Motor neuron (in vitro differentiated cells): ENCODE measurements at regions not wholly inside any gene's neighbourhood (a gene's known extent, or its start where the extent isn't known, plus 50 kb on each side); places are given as distances from the start of the nearest gene placed in this dataset.

Experiments used
- ATAC-seq, 8 experiments: fragments of 200-7000 bp; cut with Tn5 transposase; replicated peaks in 6 of 8; 2 replicates each; pipeline ENCODE4 v1.8.0; 2021; ENCODE audit warnings: mild to moderate bottlenecking in 8 of 8, moderate library complexity in 8 of 8
- H3K27ac ChIP-seq, 2 donors: fragments of 250-450 bp; sonication (Bioruptor Pico); 2 replicates each; pipeline ENCODE4 v1.9.0; 2021; ENCODE audit warnings: antibody characterized with exemption in 2 of 2, mild to moderate bottlenecking in 2 of 2, moderate library complexity in 1 of 2
- H3K4me1 ChIP-seq, 2 donors: fragments of 250-450 bp; sonication (Bioruptor Pico); replicated peaks in 1 of 2; 2 replicates each; pipeline ENCODE4 v1.6.1; 2021; ENCODE audit warnings: antibody characterized with exemption in 2 of 2, mild to moderate bottlenecking in 2 of 2, moderate library complexity in 1 of 2
- H3K4me3 ChIP-seq, 5 donors: fragments of 250-450 bp; sonication (Bioruptor Pico); 2 replicates each; pipeline ENCODE4 v1.9.0; 2021; ENCODE audit warnings: antibody characterized with exemption in 5 of 5, mild to moderate bottlenecking in 5 of 5, moderate library complexity in 4 of 5
- WGBS, 10 experiments: fragments of 450-650 bp; shearing (Covaris generic); methylation state at CpG; one replicate each; pipeline ENCODE4 v1.0.0; 2022; 5-methylcytosine and 5-hydroxymethylcytosine counted together
- in situ Hi-C, 9 experiments: fragments of 400-800 bp; cut with MboI; loops; one replicate each; pipeline ENCODE4 v1.15.0; 2021; ENCODE audit warnings: low sequenced_read_pairs in 9 of 9, low pct_unique_long_range_greater_than_20kb in 2 of 9; ENCODE audit not compliant: unreplicated experiment in 9 of 9

GRCh38 chr2:198591586-198591985 is 787.2 kb downstream of the PLCL1 start:
- Histone ChIP-seq H3K4me3 (no peak overlapping the region), H3K4me1 (no peaks in the 10 kb centered on the region), H3K27ac (no peak overlapping the region)
- WGBS, 10 experiments = 54 to 100% (median 86%) methylated on average over 2 to 3 of the region's 3 CpGs; no CpG with 5 or more reads in 1 of the 10 experiments
- ATAC-seq = no peak
- in situ Hi-C loops = no loop called here

- Histone ChIP-seq H3K27ac (no peak overlapping the region), H3K4me3 (no peak overlapping the region), H3K4me1 (no peaks in the 10 kb centered on the region)
- ATAC-seq = peak in 3 of 8 experiments; percentile 74 to 81 (median 79)
- WGBS, 10 experiments = 0 to 100% (median 52%) methylated on average over 1 to 6 of the region's 7 CpGs; no CpG with 5 or more reads in 2 of the 10 experiments
- in situ Hi-C loops = no loop called here
These were observed 783.3 kb downstream of the PLCL1 start for GRCh38 chr2:198587741-198588140.

GRCh38 chr2:198587240-198587639 is 782.8 kb downstream of the PLCL1 start:
- H3K4me1 ChIP-seq = no peaks in the 10 kb centered on the region
- in situ Hi-C loops = no loop called here
- H3K4me3 ChIP-seq = no peak overlapping the region
- peak in 3 of 8 experiments; percentile 82 to 93 (median 83) for ATAC-seq
- 0 to 100% (median 75%) methylated on average over 1 to 7 of the region's 7 CpGs; no CpG with 5 or more reads in 2 of the 10 experiments for WGBS, 10 experiments
- H3K27ac ChIP-seq = no peak overlapping the region

GRCh38 chr2:198571393-198571792 is 767.0 kb downstream of the PLCL1 start:
- Histone ChIP-seq H3K4me1 (no peaks in the 10 kb centered on the region), H3K4me3 (no peak overlapping the region), H3K27ac (no peak overlapping the region)
- ATAC-seq = peak in 2 of 8 experiments; percentile 52 to 82
- in situ Hi-C loops = no loop called here
- 0 to 84% (median 46%) methylated on average over 1 to 4 of the region's 4 CpGs; no CpG with 5 or more reads in 2 of the 10 experiments for WGBS, 10 experiments

- Histone ChIP-seq H3K27ac (no peak overlapping the region), H3K4me1 (no peaks in the 10 kb centered on the region), H3K4me3 (no peak overlapping the region)
- no peak for ATAC-seq
- WGBS, 10 experiments = 0 to 100% (median 80%) methylated on average over 1 to 2 of the region's 2 CpGs; no CpG with 5 or more reads in 1 of the 10 experiments
- in situ Hi-C loops = no loop called here
These were observed 753.8 kb downstream of the PLCL1 start for GRCh38 chr2:198558176-198558575.

- 0 to 60% (median 25%) methylated on average over 1 to 2 of the region's 2 CpGs; no CpG with 5 or more reads in 1 of the 10 experiments for WGBS, 10 experiments
- ATAC-seq = peak in 4 of 8 experiments; percentile 29 to 86 (median 56)
- in situ Hi-C loops = no loop called here
These were observed 741.7 kb downstream of the PLCL1 start for GRCh38 chr2:198546122-198546521.

GRCh38 chr2:198545411-198545810 is 741.0 kb downstream of the PLCL1 start:
- 40 to 93% (median 66%) methylated on average over 1 to 3 of the region's 3 CpGs; no CpG with 5 or more reads in 3 of the 10 experiments for WGBS, 10 experiments
- in situ Hi-C loops = no loop called here
- Histone ChIP-seq H3K4me3 (no peak overlapping the region), H3K4me1 (no peaks in the 10 kb centered on the region), H3K27ac (no peak overlapping the region)
- peak in 1 of 8 experiments; percentile 34 for ATAC-seq

More at GRCh38 chr2:198546122-198546521, 741.7 kb downstream of the PLCL1 start:
- Histone ChIP-seq H3K4me1 (no peaks in the 10 kb centered on the region), H3K4me3 (no peak overlapping the region), H3K27ac (no peak overlapping the region)

- ATAC-seq = no peak
These were observed 740.1 kb downstream of the PLCL1 start for GRCh38 chr2:198544461-198544860.

GRCh38 chr2:198534756-198535155 is 730.4 kb downstream of the PLCL1 start:
- Histone ChIP-seq H3K4me3 (no peak overlapping the region), H3K4me1 (no peaks in the 10 kb centered on the region), H3K27ac (no peak overlapping the region)
- in situ Hi-C loops = no loop called here
- no peak for ATAC-seq
- 73 to 100% (median 95%) methylated on average over 1 to 3 of the region's 3 CpGs; no CpG with 5 or more reads in 1 of the 10 experiments for WGBS, 10 experiments

More at GRCh38 chr2:198544461-198544860, 740.1 kb downstream of the PLCL1 start:
- H3K4me1 ChIP-seq = no peaks in the 10 kb centered on the region
- in situ Hi-C loops = no loop called here
- H3K4me3 ChIP-seq = no peak overlapping the region
- WGBS, 10 experiments = 50 to 100% (median 67%) methylated on average over 1 of the region's 1 CpG; no CpG with 5 or more reads in 1 of the 10 experiments
- H3K27ac ChIP-seq = no peak overlapping the region

- Histone ChIP-seq H3K4me3 (no peak overlapping the region), H3K4me1 (peaks cover 0 to 11% of the 10 kb centered on the region in 2 donors)
- in situ Hi-C loops = no loop called here
These were observed 721.0 kb downstream of the PLCL1 start for GRCh38 chr2:198525211-198525969.

GRCh38 chr2:198523710-198524109 is 719.3 kb downstream of the PLCL1 start:
- H3K4me3 ChIP-seq = no peak overlapping the region
- in situ Hi-C loops = no loop called here
- 0 to 100% (median 87%) methylated on average over 1 to 2 of the region's 2 CpGs for WGBS, 10 experiments
- no peak overlapping the region for H3K27ac ChIP-seq
- H3K4me1 ChIP-seq = peaks cover 0 to 11% of the 10 kb centered on the region in 2 donors
- peak in 3 of 8 experiments; percentile 56 to 87 (median 63) for ATAC-seq

More at GRCh38 chr2:198525211-198525969, 721.0 kb downstream of the PLCL1 start:
- 20 to 97% (median 70%) methylated on average over 1 to 5 of the region's 5 CpGs; no CpG with 5 or more reads in 1 of the 10 experiments for WGBS, 10 experiments
- peak in 3 of 8 experiments; percentile 38 to 74 (median 73) for ATAC-seq
- no peak overlapping the region for H3K27ac ChIP-seq

- WGBS, 10 experiments = 36 to 100% (median 98%) methylated on average over 1 to 2 of the region's 2 CpGs
- Histone ChIP-seq H3K4me1 (no peaks in the 10 kb centered on the region), H3K27ac (no peak overlapping the region), H3K4me3 (no peak overlapping the region)
- no peak for ATAC-seq
- in situ Hi-C loops = no loop called here
These were observed 714.5 kb downstream of the PLCL1 start for GRCh38 chr2:198518935-198519334.

GRCh38 chr2:198517976-198518375 is 713.6 kb downstream of the PLCL1 start:
- no peak overlapping the region for H3K4me3 ChIP-seq
- ATAC-seq = peak in 1 of 8 experiments; percentile 15
- in situ Hi-C loops = no loop called here
- H3K27ac ChIP-seq = no peak overlapping the region
- H3K4me1 ChIP-seq = no peaks in the 10 kb centered on the region
- 0 to 80% (median 48%) methylated on average over 1 to 2 of the region's 2 CpGs for WGBS, 10 experiments
